T1000 (cell line): ENCODE measurements at regions not wholly inside any gene's neighbourhood (a gene's known extent, or its start where the extent isn't known, plus 50 kb on each side); places are given as distances from the start of the nearest gene placed in this dataset.
"Not testable (repeated sequence)": the region's sequence is repeated elsewhere in the genome, so short reads cannot be mapped to it uniquely, and the experiment has no call there.

Source experiments
- DNase-seq: peaks from one replicate; lab custom pipeline; 2025; ENCODE audit warnings: mixed read lengths; lab: John Stamatoyannopoulos, UW

- no peak for DNase-seq
Observed at GRCh38 chr12:60235261-60235660, 639.4 kb downstream of the SLC16A7 start.

- DNase-seq, result not testable (repeated sequence)
Observed at GRCh38 chr12:60236416-60236815, 640.6 kb downstream of the SLC16A7 start.

GRCh38 chr12:60240891-60241290 lies 645.1 kb downstream of the SLC16A7 start:
- no peak for DNase-seq

- DNase-seq, result no peak
Observed at GRCh38 chr12:60251091-60251490, 655.3 kb downstream of the SLC16A7 start.

GRCh38 chr12:60252359-60253096 lies 656.7 kb downstream of the SLC16A7 start:
- DNase-seq, result no peak

- DNase-seq, result no peak
Observed at GRCh38 chr12:60255044-60255443, 659.2 kb downstream of the SLC16A7 start.

- peak; percentile 15 for DNase-seq
Observed at GRCh38 chr12:60257063-60257462, 661.2 kb downstream of the SLC16A7 start.

- DNase-seq, result no peak
Observed at GRCh38 chr12:60259225-60259624, 663.4 kb downstream of the SLC16A7 start.

GRCh38 chr12:60262378-60262777 lies 666.5 kb downstream of the SLC16A7 start:
- no peak for DNase-seq

- DNase-seq, result no peak
Observed at GRCh38 chr12:60263161-60263560, 667.3 kb downstream of the SLC16A7 start.

GRCh38 chr12:60263836-60264493 lies 668.1 kb downstream of the SLC16A7 start:
- no peak for DNase-seq

GRCh38 chr12:60265741-60266140 lies 669.9 kb downstream of the SLC16A7 start:
- no peak for DNase-seq

- no peak for DNase-seq
Observed at GRCh38 chr12:60266381-60266852, 670.6 kb downstream of the SLC16A7 start.

GRCh38 chr12:60269611-60270269 lies 673.9 kb downstream of the SLC16A7 start:
- no peak for DNase-seq

GRCh38 chr12:60271816-60272215 lies 676.0 kb downstream of the SLC16A7 start:
- DNase-seq, result no peak

- DNase-seq, result no peak
Observed at GRCh38 chr12:60278209-60278608, 682.4 kb downstream of the SLC16A7 start.

- no peak for DNase-seq
Observed at GRCh38 chr12:60279221-60279620, 683.4 kb downstream of the SLC16A7 start.

- no peak for DNase-seq
Observed at GRCh38 chr12:60281522-60281921, 685.7 kb downstream of the SLC16A7 start.

GRCh38 chr12:60290532-60290931 lies 694.7 kb downstream of the SLC16A7 start:
- DNase-seq, result no peak

- DNase-seq, result no peak
Observed at GRCh38 chr12:60308366-60308991, 712.6 kb downstream of the SLC16A7 start.

GRCh38 chr12:60311940-60312339 lies 716.1 kb downstream of the SLC16A7 start:
- DNase-seq, result no peak

- no peak for DNase-seq
Observed at GRCh38 chr12:60317361-60317760, 721.5 kb downstream of the SLC16A7 start.
